ENCODE measurements at regions not wholly inside any gene's neighbourhood (a gene's known extent, or its start where the extent isn't known, plus 50 kb on each side); places are given as distances from the start of the nearest gene placed in this dataset.

- Histone ChIP-seq H3K9me3 (ENCODE audit: control insufficient read depth, low read length) (no peaks in the 10 kb centered on the region), H3K4me3 (ENCODE audit: low read length) (peak overlapping the region; percentile 37), H3K27me3 (replicated peaks; ENCODE audit: control insufficient read depth, insufficient read depth, low read length) (peaks cover 38% of the 10 kb centered on the region), H3K9ac (ENCODE audit: low read length) (no peak overlapping the region), H3K36me3 (ENCODE audit: control insufficient read depth, insufficient read depth, low read length, severe bottlenecking) (no peaks in the 10 kb centered on the region), H3K4me1 (ENCODE audit: control insufficient read depth, insufficient read depth, low read length) (peaks cover 25% of the 10 kb centered on the region)
- DNase-seq (ENCODE audit: low read depth) = no peak
These were observed 103.8 kb upstream of the ERCC6L2 start for GRCh38 chr9:95771556-95772246.

DNA sequence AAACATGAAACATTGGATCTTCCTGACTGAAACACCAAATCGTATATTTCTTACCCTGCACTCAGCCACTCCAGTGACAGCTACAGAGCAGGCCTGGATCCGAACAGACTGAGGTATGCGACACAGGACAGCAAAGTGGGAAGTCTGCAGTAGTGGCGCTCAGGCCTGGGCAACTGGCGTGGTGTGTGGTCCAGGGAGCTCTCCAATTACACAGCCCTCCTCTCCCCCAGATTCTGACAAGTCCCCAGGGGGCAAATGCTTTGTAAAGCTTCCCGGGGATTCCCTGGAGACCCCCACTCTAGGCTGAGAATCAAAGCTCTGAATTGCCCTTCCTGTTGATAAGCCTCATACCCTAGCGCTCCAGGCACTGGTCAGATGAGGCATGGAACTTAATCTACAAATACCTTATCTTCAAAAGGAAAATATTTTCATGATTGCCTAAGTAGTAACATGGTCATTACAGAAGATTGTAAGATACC lies 104.8 kb upstream of the ERCC6L2 start:
- H3K27me3 ChIP-seq (replicated peaks; ENCODE audit: control insufficient read depth, insufficient read depth, low read length) = peaks cover 38% of the 10 kb centered on the region
- no peaks in the 10 kb centered on the region for H3K9me3 ChIP-seq (ENCODE audit: control insufficient read depth, low read length)
- DNase-seq (ENCODE audit: low read depth) = no peak
- no peaks in the 10 kb centered on the region for H3K36me3 ChIP-seq (ENCODE audit: control insufficient read depth, insufficient read depth, low read length, severe bottlenecking)
- H3K9ac ChIP-seq (ENCODE audit: low read length) = no peak overlapping the region
- peaks cover 25% of the 10 kb centered on the region for H3K4me1 ChIP-seq (ENCODE audit: control insufficient read depth, insufficient read depth, low read length)
- H3K4me3 ChIP-seq (ENCODE audit: low read length) = no peak overlapping the region

GRCh38 chr9:95769909-95770433 lies 105.5 kb upstream of the ERCC6L2 start:
- H3K9me3 ChIP-seq (ENCODE audit: control insufficient read depth, low read length) = no peaks in the 10 kb centered on the region
- peaks cover 25% of the 10 kb centered on the region for H3K4me1 ChIP-seq (ENCODE audit: control insufficient read depth, insufficient read depth, low read length)
- no peak for DNase-seq (ENCODE audit: low read depth)
- H3K4me3 ChIP-seq (ENCODE audit: low read length) = no peak overlapping the region
- H3K9ac ChIP-seq (ENCODE audit: low read length) = no peak overlapping the region
- no peaks in the 10 kb centered on the region for H3K36me3 ChIP-seq (ENCODE audit: control insufficient read depth, insufficient read depth, low read length, severe bottlenecking)
- H3K27me3 ChIP-seq (replicated peaks; ENCODE audit: control insufficient read depth, insufficient read depth, low read length) = peaks cover 36% of the 10 kb centered on the region

- H3K9ac ChIP-seq (ENCODE audit: low read length) = no peak overlapping the region
- H3K9me3 ChIP-seq (ENCODE audit: control insufficient read depth, low read length) = no peaks in the 10 kb centered on the region
- H3K4me1 ChIP-seq (ENCODE audit: control insufficient read depth, insufficient read depth, low read length) = peaks cover 25% of the 10 kb centered on the region
- no peaks in the 10 kb centered on the region for H3K36me3 ChIP-seq (ENCODE audit: control insufficient read depth, insufficient read depth, low read length, severe bottlenecking)
- no peak overlapping the region for H3K4me3 ChIP-seq (ENCODE audit: low read length)
- DNase-seq (ENCODE audit: low read depth) = no peak
- peaks cover 32% of the 10 kb centered on the region for H3K27me3 ChIP-seq (replicated peaks; ENCODE audit: control insufficient read depth, insufficient read depth, low read length)
These were observed 106.0 kb upstream of the ERCC6L2 start for GRCh38 chr9:95769473-95769872.

- H3K9ac ChIP-seq (ENCODE audit: low read length) = no peak overlapping the region
- H3K4me1 ChIP-seq (ENCODE audit: control insufficient read depth, insufficient read depth, low read length) = peaks cover 12% of the 10 kb centered on the region
- peaks cover 23% of the 10 kb centered on the region for H3K27me3 ChIP-seq (replicated peaks; ENCODE audit: control insufficient read depth, insufficient read depth, low read length)
- no peak overlapping the region for H3K4me3 ChIP-seq (ENCODE audit: low read length)
- H3K9me3 ChIP-seq (ENCODE audit: control insufficient read depth, low read length) = no peaks in the 10 kb centered on the region
- no peaks in the 10 kb centered on the region for H3K36me3 ChIP-seq (ENCODE audit: control insufficient read depth, insufficient read depth, low read length, severe bottlenecking)
- DNase-seq (ENCODE audit: low read depth) = no peak
These were observed 108.6 kb upstream of the ERCC6L2 start for GRCh38 chr9:95766906-95767305.

DNA sequence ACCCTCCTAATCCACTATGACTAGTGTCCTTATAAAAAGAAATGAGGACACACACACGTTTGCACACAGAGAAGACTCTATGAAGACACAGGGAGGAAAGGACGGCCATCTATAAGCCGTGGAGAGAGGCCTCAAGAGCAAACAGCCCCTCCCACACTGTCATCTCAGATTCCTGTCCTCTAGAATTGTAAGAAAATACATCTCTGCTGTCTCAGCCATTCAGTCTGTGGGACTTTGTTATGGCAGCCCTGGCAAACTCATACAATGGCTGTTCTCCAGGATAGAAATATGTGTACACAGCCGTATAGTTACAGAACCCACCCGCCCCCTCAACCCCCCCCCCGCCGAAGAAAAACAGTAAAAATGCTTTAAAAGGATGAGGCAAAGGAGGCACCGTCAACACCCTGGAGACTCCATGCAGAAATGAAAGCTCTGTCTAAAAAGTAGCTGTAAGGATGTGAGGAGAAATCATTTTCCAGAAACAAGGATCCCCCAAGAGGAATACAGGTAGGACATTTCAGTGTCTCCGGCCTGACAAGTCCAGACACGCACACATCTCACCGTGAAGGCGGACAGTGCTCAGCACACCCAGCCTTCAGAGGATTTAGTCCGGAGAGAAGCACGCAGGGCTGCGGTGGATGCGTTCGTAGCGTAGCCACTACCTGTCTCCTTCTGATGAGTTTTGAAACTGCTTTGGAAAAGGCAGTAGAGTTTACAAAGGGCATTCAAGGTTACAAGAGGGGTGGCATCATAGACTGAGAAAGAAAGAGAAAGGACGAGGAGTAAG lies 110.8 kb upstream of the ERCC6L2 start:
- Histone ChIP-seq H3K4me3 (ENCODE audit: low read length) (no peak overlapping the region), H3K4me1 (ENCODE audit: control insufficient read depth, insufficient read depth, low read length) (no peaks in the 10 kb centered on the region), H3K36me3 (ENCODE audit: control insufficient read depth, insufficient read depth, low read length, severe bottlenecking) (no peaks in the 10 kb centered on the region), H3K27me3 (replicated peaks; ENCODE audit: control insufficient read depth, insufficient read depth, low read length) (peaks cover 12% of the 10 kb centered on the region), H3K9me3 (ENCODE audit: control insufficient read depth, low read length) (no peaks in the 10 kb centered on the region), H3K9ac (ENCODE audit: low read length) (no peak overlapping the region)
- DNase-seq (ENCODE audit: low read depth) = no peak

DNA sequence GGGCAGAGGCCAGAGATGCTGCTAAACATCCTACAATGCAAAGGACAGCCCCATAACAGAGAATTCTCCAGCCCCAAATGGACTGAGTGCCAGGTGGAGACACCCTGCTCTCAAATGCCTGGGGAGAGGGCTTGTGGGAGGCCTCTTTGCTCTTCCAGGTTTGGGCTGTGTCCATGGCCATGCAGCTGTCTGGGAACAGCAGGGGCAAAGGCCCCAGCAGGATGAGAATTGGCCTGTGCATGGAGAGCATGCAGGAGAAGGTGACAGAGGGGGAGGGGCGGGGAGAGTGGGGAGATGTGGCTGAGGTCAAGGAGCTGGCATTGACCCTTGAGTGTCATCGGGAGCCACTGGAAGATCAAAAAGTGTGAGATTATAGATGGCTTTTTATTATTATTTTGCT lies 111.5 kb upstream of the ERCC6L2 start:
- Histone ChIP-seq H3K4me1 (ENCODE audit: control insufficient read depth, insufficient read depth, low read length) (no peaks in the 10 kb centered on the region), H3K4me3 (ENCODE audit: low read length) (no peak overlapping the region), H3K9me3 (ENCODE audit: control insufficient read depth, low read length) (no peaks in the 10 kb centered on the region), H3K36me3 (ENCODE audit: control insufficient read depth, insufficient read depth, low read length, severe bottlenecking) (no peaks in the 10 kb centered on the region), H3K27me3 (replicated peaks; ENCODE audit: control insufficient read depth, insufficient read depth, low read length) (peaks cover 7% of the 10 kb centered on the region), H3K9ac (ENCODE audit: low read length) (no peak overlapping the region)
- DNase-seq (ENCODE audit: low read depth) = no peak

DNA sequence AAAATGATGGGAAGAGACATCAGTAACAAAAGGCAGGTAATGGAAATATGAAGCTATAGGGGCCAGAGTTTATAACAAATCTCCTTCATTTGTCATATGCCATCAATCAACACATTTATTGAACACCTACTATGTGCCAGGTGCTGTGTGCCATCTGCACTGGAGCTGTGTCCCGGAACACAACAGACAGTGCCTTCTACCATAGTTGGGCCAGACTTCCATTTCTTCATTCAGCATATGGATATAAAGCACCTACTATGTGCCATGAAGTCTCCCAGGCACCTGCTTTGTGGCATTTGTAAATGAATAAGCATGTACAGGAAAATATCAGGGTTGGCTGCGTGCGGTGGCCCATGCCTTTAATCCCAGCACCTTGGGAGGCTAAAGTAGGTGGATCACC lies 112.5 kb upstream of the ERCC6L2 start:
- H3K9me3 ChIP-seq (ENCODE audit: control insufficient read depth, low read length) = no peaks in the 10 kb centered on the region
- peaks cover 7% of the 10 kb centered on the region for H3K27me3 ChIP-seq (replicated peaks; ENCODE audit: control insufficient read depth, insufficient read depth, low read length)
- H3K4me3 ChIP-seq (ENCODE audit: low read length) = no peak overlapping the region
- no peaks in the 10 kb centered on the region for H3K4me1 ChIP-seq (ENCODE audit: control insufficient read depth, insufficient read depth, low read length)
- no peak for DNase-seq (ENCODE audit: low read depth)
- no peaks in the 10 kb centered on the region for H3K36me3 ChIP-seq (ENCODE audit: control insufficient read depth, insufficient read depth, low read length, severe bottlenecking)
- H3K9ac ChIP-seq (ENCODE audit: low read length) = no peak overlapping the region

GRCh38 chr9:95762322-95762721 lies 113.2 kb upstream of the ERCC6L2 start:
- Histone ChIP-seq H3K9ac (ENCODE audit: low read length) (no peak overlapping the region), H3K4me1 (ENCODE audit: control insufficient read depth, insufficient read depth, low read length) (peaks cover 5% of the 10 kb centered on the region), H3K4me3 (ENCODE audit: low read length) (no peak overlapping the region), H3K27me3 (replicated peaks; ENCODE audit: control insufficient read depth, insufficient read depth, low read length) (peaks cover 7% of the 10 kb centered on the region), H3K36me3 (ENCODE audit: control insufficient read depth, insufficient read depth, low read length, severe bottlenecking) (no peaks in the 10 kb centered on the region), H3K9me3 (ENCODE audit: control insufficient read depth, low read length) (no peaks in the 10 kb centered on the region)
- DNase-seq (ENCODE audit: low read depth) = no peak

DNA sequence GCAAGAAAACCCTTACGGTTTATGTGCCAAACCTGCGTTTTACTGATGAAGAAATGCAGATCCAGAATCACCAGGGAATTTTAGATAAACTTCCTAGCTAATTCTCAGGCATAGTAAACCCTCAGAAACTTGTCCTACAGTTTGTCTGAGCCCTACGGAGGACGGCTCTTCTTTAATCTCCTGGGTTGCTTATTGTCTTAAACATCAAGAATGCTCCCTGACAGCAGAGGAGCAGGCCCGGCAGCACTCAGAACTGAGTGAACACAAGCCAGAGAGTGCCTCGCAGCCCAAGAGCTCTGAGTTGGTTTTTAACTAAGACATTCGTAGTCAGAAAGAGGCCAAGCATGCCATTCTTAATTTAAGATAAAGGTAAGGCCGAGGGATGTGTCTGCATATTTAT lies 114.7 kb upstream of the ERCC6L2 start:
- peaks cover 5% of the 10 kb centered on the region for H3K27me3 ChIP-seq (replicated peaks; ENCODE audit: control insufficient read depth, insufficient read depth, low read length)
- H3K9me3 ChIP-seq (ENCODE audit: control insufficient read depth, low read length) = no peaks in the 10 kb centered on the region
- H3K4me1 ChIP-seq (ENCODE audit: control insufficient read depth, insufficient read depth, low read length) = peaks cover 18% of the 10 kb centered on the region
- no peaks in the 10 kb centered on the region for H3K36me3 ChIP-seq (ENCODE audit: control insufficient read depth, insufficient read depth, low read length, severe bottlenecking)
- no peak overlapping the region for H3K4me3 ChIP-seq (ENCODE audit: low read length)
- H3K9ac ChIP-seq (ENCODE audit: low read length) = no peak overlapping the region
- no peak for DNase-seq (ENCODE audit: low read depth)

DNA sequence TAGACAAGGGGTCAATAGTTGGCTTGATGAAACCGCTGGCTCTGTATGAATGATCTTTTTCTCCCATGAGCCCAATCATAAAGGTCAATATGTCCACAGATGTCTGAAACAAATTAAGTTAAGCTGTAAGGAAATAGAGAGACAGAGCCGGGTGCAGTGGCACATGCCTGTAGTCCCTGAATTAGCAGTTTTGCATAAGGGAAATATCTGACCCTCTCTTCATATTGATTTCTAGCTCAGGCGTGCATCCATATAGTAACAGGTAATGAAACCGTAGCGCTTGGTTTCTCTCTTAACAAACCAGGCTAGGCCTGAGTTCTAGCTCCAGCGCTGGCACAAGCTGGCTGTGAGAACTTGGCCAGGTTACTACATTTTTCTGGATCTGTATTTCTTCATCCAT lies 118.1 kb upstream of the ERCC6L2 start:
- Histone ChIP-seq H3K9me3 (ENCODE audit: control insufficient read depth, low read length) (no peaks in the 10 kb centered on the region), H3K4me3 (ENCODE audit: low read length) (peak overlapping the region; percentile 15), H3K9ac (ENCODE audit: low read length) (no peak overlapping the region), H3K27me3 (replicated peaks; ENCODE audit: control insufficient read depth, insufficient read depth, low read length) (peaks cover 5% of the 10 kb centered on the region), H3K36me3 (ENCODE audit: control insufficient read depth, insufficient read depth, low read length, severe bottlenecking) (no peaks in the 10 kb centered on the region), H3K4me1 (ENCODE audit: control insufficient read depth, insufficient read depth, low read length) (peaks cover 25% of the 10 kb centered on the region)
- DNase-seq (ENCODE audit: low read depth) = no peak
